Dendritic cell treated with granulocyte-macrophage colony-stimulating factor and Interleukin-4, amounts not matched to agents 40 ng/mL and 50 ng/mL, for 4 days (primary cell): ENCODE measurements at regions not wholly inside any gene's neighbourhood (a gene's known extent, or its start where the extent isn't known, plus 50 kb on each side); places are given as distances from the start of the nearest gene placed in this dataset.

Experiments
- H3K27ac Mint-ChIP-seq: one replicate; pipeline ENCODE4 v1.8.0; 2022; ENCODE audit warnings: mild to moderate bottlenecking, mixed read lengths
- H3K27me3 Mint-ChIP-seq: one replicate; pipeline ENCODE4 v1.8.0; 2022; ENCODE audit warnings: mild to moderate bottlenecking, mixed read lengths
- H3K36me3 Mint-ChIP-seq: one replicate; pipeline ENCODE4 v1.8.0; 2022; ENCODE audit warnings: low read depth, mixed read lengths
- H3K4me1 Mint-ChIP-seq: one replicate; pipeline ENCODE4 v1.8.0; 2022; ENCODE audit warnings: low read depth, mixed read lengths
- H3K4me3 Mint-ChIP-seq: one replicate; pipeline ENCODE4 v1.8.0; 2022; ENCODE audit warnings: mild to moderate bottlenecking, moderate library complexity, mixed read lengths
- H3K9me3 Mint-ChIP-seq: one replicate; pipeline ENCODE4 v1.8.0; 2022; ENCODE audit warnings: mixed read lengths
- intact Hi-C: fragments of 100-400 bp; cut with micrococcal nuclease; formaldehyde crosslinking; loops from one replicate; pipeline ENCODE4 v1.15.0; 2022

DNA sequence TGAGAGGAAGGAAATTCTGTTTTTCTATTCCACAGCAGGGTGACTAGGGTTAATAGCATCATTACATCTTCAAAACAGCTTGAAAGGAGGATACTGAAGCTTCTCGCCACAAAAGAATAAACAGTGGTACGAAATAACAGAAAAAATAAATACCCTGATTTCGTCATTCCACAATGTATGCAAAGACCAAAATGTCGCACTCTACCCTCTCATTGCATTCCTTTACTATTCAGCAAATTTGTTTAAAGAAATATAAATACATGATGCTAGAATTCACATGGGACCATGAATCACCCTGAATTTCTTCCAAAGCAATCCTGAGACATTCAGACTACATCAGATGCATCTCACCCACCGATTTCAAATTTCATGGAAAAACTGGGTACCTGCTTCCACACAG lies 112.3 kb upstream of the TOP3B start:
- H3K36me3 Mint-ChIP-seq, result no peaks in the 10 kb centered on the region
- H3K27ac Mint-ChIP-seq, result no peak overlapping the region
- no peaks in the 10 kb centered on the region for H3K9me3 Mint-ChIP-seq
- peaks cover 17% of the 10 kb centered on the region for H3K27me3 Mint-ChIP-seq
- H3K4me1 Mint-ChIP-seq, result peaks cover 25% of the 10 kb centered on the region
- intact Hi-C loops, result no loop called here
- no peak overlapping the region for H3K4me3 Mint-ChIP-seq

DNA sequence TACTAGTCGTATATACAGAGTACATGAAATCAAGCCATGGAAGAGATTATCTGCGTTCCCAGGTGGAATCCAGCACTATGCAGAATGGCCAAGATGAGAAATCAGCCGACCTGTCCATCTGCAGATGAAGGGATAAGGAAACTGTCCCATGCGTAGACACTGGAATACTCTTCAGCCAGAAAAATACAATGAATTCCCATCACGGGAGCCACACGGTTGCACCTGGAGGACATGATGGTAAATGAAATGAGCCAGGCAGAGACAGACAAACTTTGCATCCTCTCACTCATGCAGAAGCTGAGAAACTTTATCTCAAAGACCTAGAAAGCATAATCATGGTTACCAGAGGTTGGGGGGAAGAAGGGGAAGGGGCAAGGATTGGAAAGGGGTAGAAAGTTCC lies 111.9 kb upstream of the TOP3B start:
- no peak overlapping the region for H3K27ac Mint-ChIP-seq
- H3K4me1 Mint-ChIP-seq, result peaks cover 25% of the 10 kb centered on the region
- H3K4me3 Mint-ChIP-seq, result no peak overlapping the region
- intact Hi-C loops, result no loop called here
- peaks cover 17% of the 10 kb centered on the region for H3K27me3 Mint-ChIP-seq
- no peaks in the 10 kb centered on the region for H3K9me3 Mint-ChIP-seq
- no peaks in the 10 kb centered on the region for H3K36me3 Mint-ChIP-seq

DNA sequence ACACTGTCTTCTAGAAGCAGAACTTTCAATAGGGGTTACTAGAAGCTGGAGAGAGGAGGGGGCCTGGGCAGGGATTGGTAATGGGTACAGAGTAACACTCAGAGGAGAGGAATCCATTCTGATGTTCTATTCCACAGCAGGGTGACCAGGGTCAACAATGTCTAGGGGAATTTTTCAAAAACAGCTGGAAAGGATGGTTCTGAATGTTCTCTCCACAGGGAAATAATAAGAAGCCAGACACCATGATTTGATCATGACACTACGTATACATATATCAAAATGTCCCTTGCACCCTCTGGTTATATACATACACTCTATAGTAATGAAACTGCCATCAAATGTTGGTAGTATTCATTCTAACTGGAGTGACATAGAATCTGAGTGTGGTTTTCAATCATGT lies 111.2 kb upstream of the TOP3B start:
- Mint-ChIP-seq H3K36me3 (no peaks in the 10 kb centered on the region), H3K4me3 (no peak overlapping the region), H3K27me3 (peaks cover 17% of the 10 kb centered on the region), H3K9me3 (no peaks in the 10 kb centered on the region), H3K4me1 (peaks cover 19% of the 10 kb centered on the region), H3K27ac (no peak overlapping the region)
- intact Hi-C loops, result no loop called here

DNA sequence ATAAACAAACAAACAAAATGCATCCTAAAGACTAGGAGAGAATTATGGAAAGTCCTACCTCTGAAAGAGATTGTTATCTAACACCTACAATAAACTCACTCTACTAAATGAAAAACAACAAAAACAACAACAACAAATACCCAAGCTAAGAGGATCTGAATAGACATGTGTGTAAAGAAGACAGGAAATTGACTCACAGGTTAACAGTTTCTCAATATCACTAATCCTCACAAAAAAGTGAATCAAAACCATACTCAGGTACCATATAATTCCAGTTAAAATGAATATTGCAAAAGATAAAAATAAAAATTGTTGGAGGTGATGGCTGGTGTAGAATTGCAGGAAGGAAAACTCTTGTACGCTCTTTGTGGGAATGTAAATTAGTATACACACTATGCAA lies 110.4 kb upstream of the TOP3B start:
- peaks cover 17% of the 10 kb centered on the region for H3K27me3 Mint-ChIP-seq
- H3K9me3 Mint-ChIP-seq, result no peaks in the 10 kb centered on the region
- H3K4me1 Mint-ChIP-seq, result peaks cover 12% of the 10 kb centered on the region
- no peaks in the 10 kb centered on the region for H3K36me3 Mint-ChIP-seq
- H3K27ac Mint-ChIP-seq, result no peak overlapping the region
- H3K4me3 Mint-ChIP-seq, result no peak overlapping the region
- intact Hi-C loops, result no loop called here

DNA sequence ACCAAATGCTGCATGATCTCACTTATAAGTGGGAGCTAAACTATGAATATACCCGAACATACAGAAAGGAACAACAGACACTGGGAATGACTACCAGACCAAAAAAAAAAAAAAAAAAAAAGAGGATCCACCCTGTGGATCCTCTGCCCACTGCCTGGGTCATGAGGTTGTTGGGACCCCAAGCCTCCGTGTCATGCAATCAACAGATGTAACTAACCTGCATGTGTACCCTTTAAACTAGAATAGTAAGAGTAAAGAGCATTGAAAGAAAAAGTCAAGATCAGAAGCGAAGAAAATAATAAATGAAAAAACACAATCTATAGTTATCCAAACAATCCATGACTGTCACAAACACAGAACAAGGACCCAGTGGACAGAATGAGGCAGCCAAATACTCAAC lies 109.5 kb upstream of the TOP3B start:
- Mint-ChIP-seq H3K9me3 (no peaks in the 10 kb centered on the region), H3K27me3 (peaks cover 14% of the 10 kb centered on the region), H3K4me3 (no peak overlapping the region), H3K36me3 (no peaks in the 10 kb centered on the region), H3K27ac (no peak overlapping the region), H3K4me1 (peaks cover 13% of the 10 kb centered on the region)
- intact Hi-C loops, result no loop called here

DNA sequence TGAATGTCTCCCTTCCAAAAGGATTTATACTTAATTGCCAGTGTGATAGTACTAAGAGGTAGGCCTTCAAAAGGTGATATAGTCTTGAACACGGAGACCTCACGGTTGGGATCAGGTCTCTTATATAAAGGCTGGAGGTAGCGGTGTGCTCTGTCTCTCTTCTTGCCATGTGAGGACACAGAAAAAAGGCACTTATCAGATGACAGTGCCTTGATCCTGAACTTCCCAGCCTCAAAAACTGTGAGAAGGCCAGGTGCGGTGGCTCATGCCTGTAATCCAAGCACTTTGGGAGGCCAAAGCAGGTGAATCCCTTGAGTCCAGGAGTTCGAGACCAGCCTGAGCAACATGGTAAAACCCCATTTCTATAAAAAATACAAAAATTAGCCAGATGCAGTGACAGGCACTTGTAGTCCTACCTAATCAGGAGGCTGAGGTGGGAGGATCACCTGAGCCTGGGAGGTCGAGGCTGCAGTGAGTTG lies 108.9 kb upstream of the TOP3B start:
- H3K4me1 Mint-ChIP-seq, result peaks cover 19% of the 10 kb centered on the region

DNA sequence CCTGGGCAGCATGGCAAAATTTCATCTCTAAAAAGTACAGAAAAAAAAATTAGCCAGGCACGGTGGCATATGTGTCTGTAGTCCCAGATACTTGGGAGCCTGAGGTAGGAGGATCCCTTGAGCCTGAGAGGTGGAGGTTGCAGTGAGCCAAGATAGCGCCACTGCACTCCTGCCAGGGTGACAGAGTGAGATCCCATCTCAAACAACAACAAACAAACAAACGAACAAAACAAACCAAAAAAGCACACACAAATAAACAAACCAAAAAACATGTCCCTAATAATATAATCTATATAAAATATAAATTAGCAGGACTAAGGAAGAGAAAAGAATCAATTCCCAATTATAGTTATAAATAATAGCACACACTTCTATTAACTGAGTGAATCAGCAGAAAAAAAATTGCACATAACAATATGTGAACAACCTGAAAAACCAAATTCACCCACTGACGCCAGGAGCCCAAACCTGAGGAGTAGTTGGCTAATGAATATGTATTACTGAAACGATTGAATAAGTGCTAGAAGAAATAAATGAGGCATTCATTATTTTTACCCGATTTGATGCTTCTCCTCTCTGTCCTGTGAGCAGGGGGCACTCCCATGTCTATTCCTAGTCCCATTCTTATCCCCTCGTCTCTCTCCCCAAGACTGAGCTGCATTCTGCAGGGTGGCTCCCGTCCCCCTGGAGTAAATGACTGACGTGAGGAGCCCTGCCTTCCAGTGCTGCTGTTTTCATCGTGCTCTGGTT lies 108.2 kb upstream of the TOP3B start:
- intact Hi-C loops, result no loop called here
- peaks cover 25% of the 10 kb centered on the region for H3K4me1 Mint-ChIP-seq
- H3K9me3 Mint-ChIP-seq, result no peaks in the 10 kb centered on the region
- H3K36me3 Mint-ChIP-seq, result no peaks in the 10 kb centered on the region
- H3K4me3 Mint-ChIP-seq, result no peak overlapping the region
- H3K27me3 Mint-ChIP-seq, result peaks cover 10% of the 10 kb centered on the region
- H3K27ac Mint-ChIP-seq, result no peak overlapping the region

More for the DNA sequence above, 108.9 kb upstream of the TOP3B start:
- no peak overlapping the region for H3K27ac Mint-ChIP-seq
- no peak overlapping the region for H3K4me3 Mint-ChIP-seq
- H3K27me3 Mint-ChIP-seq, result peaks cover 10% of the 10 kb centered on the region
- H3K9me3 Mint-ChIP-seq, result no peaks in the 10 kb centered on the region
- H3K36me3 Mint-ChIP-seq, result no peaks in the 10 kb centered on the region
- intact Hi-C loops, result no loop called here

DNA sequence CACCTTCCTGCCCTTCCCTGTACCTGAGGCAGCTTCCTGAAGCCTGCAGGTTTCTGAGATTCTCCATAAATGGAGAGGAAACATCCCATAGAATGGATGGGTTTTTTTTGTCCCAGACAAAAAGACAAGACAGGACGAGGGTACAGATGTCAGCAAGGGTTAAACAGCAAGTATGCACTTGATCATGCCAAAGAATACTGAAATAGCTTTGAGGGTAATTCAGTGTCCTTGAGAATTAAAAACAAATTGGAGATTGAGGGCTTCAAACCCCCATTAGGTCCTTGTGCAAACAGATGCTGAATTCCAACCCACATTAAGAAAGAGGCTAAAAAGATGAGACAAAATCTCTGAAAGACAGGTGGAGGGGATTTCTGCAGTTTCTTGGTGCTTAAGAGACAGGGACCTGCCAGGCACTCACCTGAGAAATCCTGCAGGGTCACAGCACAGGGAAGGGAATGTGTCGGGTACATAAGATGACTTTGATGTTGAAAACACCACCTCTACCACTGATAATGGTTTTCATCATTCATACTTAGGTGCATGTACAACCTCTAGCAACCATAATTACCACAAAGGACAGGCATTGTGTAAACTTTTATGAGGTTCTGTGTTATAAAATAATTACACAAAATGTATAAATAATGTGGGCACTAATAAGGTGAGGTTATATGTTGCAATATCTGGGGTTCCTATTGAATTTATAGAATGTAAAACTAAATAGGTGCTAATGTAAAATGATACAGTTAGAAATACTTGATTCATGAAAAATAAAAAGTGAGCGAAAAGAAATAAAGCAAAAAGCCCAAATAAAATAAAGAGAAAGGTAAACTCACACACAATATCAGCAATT lies 107.1 kb upstream of the TOP3B start:
- intact Hi-C loops, result no loop called here
- no peaks in the 10 kb centered on the region for H3K9me3 Mint-ChIP-seq
- H3K36me3 Mint-ChIP-seq, result no peaks in the 10 kb centered on the region
- H3K27ac Mint-ChIP-seq, result no peak overlapping the region
- peaks cover 30% of the 10 kb centered on the region for H3K4me1 Mint-ChIP-seq
- H3K27me3 Mint-ChIP-seq, result peaks cover 4% of the 10 kb centered on the region
- no peak overlapping the region for H3K4me3 Mint-ChIP-seq

DNA sequence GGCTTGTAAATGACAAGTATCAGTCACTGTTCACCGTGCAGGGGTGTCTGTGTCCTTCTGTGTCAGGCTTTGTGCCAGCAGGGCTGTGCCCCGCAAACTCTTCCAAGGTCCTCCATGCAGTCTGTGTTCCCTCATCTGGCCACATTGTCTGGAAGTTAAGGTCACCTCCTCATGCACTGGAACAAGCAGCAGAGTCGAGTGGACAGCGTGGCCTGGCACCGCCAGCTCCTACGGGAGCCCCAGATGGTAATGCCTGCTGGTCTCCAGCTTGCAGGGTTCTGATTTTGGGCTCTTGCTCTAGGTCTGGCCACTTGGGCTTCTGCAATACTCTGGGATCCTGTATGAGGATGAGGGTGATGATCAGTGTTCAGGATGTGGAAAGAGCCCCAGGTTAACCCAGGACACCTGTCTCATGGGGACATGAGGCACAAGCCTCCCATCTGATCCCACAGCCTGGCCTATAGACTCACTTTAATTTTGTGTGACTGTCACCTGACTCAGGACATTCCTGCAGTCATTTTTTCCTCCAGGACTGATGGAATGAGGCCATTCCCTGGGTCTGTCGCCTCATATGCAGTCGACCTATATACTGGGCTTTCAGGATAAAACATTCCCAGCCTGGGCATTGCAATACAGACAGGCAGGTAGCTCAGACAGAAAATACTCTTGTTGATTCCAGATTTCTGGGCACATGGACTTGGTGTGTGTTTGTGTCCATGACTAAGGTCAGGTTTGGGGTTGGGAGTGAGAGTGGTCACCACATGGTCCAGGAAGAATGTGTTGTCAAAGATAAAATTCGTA lies 106.3 kb upstream of the TOP3B start:
- H3K27me3 Mint-ChIP-seq, result peaks cover 4% of the 10 kb centered on the region
- intact Hi-C loops, result no loop called here
- no peak overlapping the region for H3K27ac Mint-ChIP-seq
- H3K36me3 Mint-ChIP-seq, result no peaks in the 10 kb centered on the region
- no peak overlapping the region for H3K4me3 Mint-ChIP-seq
- no peaks in the 10 kb centered on the region for H3K9me3 Mint-ChIP-seq
- peaks cover 35% of the 10 kb centered on the region for H3K4me1 Mint-ChIP-seq

DNA sequence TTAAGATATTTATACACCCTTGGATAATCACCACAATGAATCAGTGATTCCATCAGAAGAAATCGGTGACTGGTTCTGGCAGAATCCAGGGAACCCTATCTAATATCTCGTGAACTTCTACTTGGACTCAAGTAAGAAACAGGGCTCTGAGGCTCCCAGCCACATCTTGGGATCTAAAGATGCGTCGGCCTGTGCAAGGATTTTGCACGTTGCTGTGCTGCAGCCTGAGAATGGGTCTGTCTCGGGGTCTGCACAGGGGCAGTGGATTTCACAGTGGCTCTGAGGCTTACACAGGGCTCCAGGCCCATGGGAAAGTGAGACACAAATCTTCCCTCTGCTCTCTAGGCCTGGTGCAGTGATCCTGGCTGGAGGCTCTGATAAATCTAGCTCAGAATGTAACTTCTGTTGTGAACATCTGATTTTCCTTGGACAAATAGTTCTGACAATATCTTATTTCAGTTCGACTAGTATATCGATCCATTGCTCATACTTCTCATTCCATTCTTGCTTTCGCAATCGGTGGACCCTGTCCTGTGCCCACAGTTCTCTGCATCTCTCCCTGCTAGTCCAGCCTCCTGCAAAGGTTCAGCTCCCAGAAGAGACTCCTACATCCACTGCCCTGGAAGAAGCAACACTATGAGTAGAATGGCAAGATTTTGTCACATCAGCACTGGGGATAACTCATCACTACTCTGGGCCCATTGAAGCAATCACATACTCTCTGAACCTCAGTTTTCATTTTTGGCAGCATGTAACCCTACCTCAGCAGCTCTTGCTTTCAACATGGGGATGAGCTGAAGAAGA lies 105.5 kb upstream of the TOP3B start:
- Mint-ChIP-seq H3K9me3 (no peaks in the 10 kb centered on the region), H3K4me3 (no peak overlapping the region), H3K27me3 (peaks cover 7% of the 10 kb centered on the region), H3K27ac (no peak overlapping the region), H3K36me3 (no peaks in the 10 kb centered on the region), H3K4me1 (peaks cover 38% of the 10 kb centered on the region)
- intact Hi-C loops, result no loop called here

DNA sequence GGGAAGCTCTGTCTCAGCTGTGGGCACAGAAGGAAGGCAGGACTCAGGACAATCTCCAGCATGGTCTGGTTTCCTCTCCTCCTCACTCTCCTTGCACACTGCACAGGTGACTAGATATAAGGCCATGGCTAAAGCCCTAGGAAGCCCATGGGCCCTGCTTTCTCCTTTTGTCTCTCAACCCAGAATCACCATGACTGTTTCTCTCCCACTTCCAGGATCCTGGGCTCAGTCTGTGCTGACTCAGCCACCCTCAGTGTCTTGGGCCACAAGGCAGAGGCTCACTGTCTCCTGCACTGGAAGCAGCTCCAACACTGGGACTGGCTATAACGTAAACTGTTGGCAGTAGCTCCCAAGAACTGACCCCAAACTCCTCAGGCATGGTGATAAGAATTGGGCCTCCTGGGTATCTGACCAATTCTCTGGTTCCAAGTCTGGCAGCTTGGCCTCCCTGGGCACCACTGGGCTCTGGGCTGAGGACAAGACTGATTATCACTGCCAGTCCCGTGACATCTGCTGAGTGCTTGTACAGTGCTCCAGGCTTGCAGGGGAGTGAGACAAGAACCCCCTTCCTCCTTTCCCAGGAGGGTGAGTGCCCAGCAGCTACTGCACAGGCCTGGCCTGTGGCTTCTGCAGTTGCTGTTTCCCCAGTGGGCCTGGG lies 104.0 kb upstream of the TOP3B start:
- intact Hi-C loops, result no loop called here
- peak overlapping the region; percentile 23 for H3K27ac Mint-ChIP-seq
- peaks cover 10% of the 10 kb centered on the region for H3K27me3 Mint-ChIP-seq
- peaks cover 27% of the 10 kb centered on the region for H3K4me1 Mint-ChIP-seq
- H3K36me3 Mint-ChIP-seq, result no peaks in the 10 kb centered on the region
- H3K9me3 Mint-ChIP-seq, result no peaks in the 10 kb centered on the region
- H3K4me3 Mint-ChIP-seq, result no peak overlapping the region

DNA sequence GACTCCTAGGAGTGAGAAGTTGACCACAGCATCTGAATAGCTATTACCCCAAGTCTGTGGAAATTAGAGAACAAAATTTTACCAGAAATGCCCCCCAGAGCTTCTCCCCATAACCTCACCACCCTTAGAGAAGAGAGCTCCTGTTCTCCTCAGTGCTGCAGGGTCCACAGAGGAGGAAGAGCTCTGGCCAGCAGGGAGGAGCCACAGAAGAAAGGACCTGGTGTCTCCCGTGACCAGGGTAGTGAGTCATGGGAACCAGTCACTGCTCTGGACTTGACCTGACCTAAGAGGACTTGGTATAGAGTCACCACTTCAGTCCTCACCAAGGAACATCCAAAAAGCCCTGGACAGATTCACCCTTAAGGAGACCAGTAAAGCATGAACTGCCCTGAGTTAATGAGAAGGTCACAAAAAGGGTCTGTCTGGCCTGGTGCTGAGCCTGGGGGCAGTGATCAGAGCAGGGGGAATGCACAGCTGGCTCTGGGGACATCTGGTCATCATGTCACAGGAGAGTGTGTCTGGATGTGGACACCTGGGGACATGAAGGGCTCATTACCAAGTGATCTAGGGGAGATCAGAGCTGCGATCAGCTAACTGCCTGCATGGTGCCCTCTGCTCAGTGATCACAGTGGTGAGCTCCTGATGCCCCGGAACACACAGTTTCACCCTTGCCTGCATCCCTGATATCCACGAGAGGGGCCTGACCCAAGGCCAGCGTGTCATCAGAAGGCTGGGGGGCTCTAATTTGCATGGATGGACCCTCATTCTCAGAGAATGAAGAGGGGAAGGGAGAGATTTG lies 103.3 kb upstream of the TOP3B start:
- Mint-ChIP-seq H3K4me3 (no peak overlapping the region), H3K27ac (peak overlapping the region; percentile 23), H3K27me3 (peaks cover 13% of the 10 kb centered on the region), H3K9me3 (no peaks in the 10 kb centered on the region), H3K36me3 (no peaks in the 10 kb centered on the region), H3K4me1 (peaks cover 27% of the 10 kb centered on the region)
- intact Hi-C loops, result no loop called here
